Neural crest cell (in vitro differentiated cells): ENCODE measurements at regions not wholly inside any gene's neighbourhood (a gene's known extent, or its start where the extent isn't known, plus 50 kb on each side); places are given as distances from the start of the nearest gene placed in this dataset.

Source experiments
- DNase-seq: peaks from one replicate; pipeline ENCODE4 v3.0.0; 2021; ENCODE audit warnings: low read depth, mixed read lengths, low spot score
- H3K27ac Mint-ChIP-seq: one replicate; pipeline ENCODE4 v1.8.0; 2021; ENCODE audit warnings: mild to moderate bottlenecking, mixed read lengths; ENCODE audit not compliant: unreplicated experiment
- H3K27me3 Mint-ChIP-seq: 2 replicates; pipeline ENCODE4 v1.8.0; 2021; ENCODE audit warnings: low read depth, mild to moderate bottlenecking, mixed read lengths
- H3K36me3 Mint-ChIP-seq: 2 replicates; pipeline ENCODE4 v1.8.0; 2021; ENCODE audit warnings: low read depth, mild to moderate bottlenecking, mixed read lengths
- H3K4me1 Mint-ChIP-seq: 2 replicates; pipeline ENCODE4 v1.8.0; 2021; ENCODE audit warnings: mixed read lengths
- H3K4me3 Mint-ChIP-seq: one replicate; pipeline ENCODE4 v1.8.0; 2021; ENCODE audit warnings: mild to moderate bottlenecking, mixed read lengths
- H3K9me3 Mint-ChIP-seq: 2 replicates; pipeline ENCODE4 v1.8.0; 2021; ENCODE audit warnings: mixed read lengths
- CTCF ChIP-seq: fragments of 200-600 bp; sonication (generic); conservative IDR thresholded peaks from 2 replicates; pipeline ENCODE4 v1.5.0; 2021; ENCODE audit warnings: antibody characterized with exemption, mild to moderate bottlenecking

DNA sequence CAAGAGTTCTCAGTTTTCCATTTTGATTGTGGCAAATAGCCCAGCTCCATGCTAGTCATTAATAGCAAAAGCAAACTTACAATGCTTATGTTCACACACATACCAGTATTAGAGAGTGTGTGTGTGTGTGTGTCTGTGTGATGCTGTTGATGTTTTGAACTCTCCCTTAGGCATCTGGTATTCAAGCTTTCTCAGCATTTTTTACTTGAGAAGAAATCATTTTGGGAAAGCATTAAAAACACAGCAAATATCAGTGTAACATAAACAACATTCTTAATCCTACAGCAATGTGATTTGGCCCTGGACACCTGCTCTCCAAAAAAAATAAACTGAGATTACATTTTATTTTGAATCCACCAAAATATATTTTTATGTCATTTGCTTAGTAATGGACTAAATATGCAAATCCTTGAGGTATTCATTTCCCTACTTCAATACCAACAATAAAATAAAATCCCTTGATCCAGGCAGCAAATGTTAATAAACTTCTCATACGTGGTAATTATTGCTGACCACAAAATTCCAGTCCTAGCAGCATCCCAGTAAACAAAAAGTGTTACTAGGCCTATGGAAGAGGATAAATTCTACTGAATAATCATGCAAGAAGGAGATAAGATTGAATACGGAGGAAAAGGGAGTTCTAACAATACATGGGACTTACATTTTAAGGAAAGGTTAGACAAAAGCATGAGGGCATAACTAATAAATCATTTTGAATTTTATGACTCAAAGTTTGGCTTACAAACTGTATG lies 249.5 kb upstream of the CLEC14A start:
- no peak for TF ChIP-seq CTCF
- Mint-ChIP-seq H3K4me1 (peaks cover 16% of the 10 kb centered on the region), H3K9me3 (no peaks in the 10 kb centered on the region), H3K27me3 (no peaks in the 10 kb centered on the region), H3K4me3 (peak overlapping the region; percentile 23), H3K36me3 (no peaks in the 10 kb centered on the region), H3K27ac (peak overlapping the region; percentile 87)
- DNase-seq = no peak

DNA sequence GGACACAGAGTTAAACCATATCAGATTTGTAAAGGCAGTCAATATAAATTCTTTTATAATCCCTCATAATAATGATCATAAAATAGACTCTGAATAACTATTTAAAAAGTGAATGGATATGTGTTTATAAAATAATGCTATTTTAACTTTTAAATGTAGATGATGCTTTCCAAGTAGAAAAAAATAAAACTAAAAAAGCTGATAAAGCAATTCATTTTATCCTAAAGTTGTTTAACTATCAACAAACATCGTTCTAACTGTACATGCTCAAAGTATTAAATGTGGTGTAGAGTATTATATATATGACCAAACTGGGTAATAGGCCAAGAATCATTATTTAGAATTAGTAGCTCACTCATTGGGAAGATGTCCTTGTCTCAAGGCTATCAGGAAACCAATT lies 248.3 kb upstream of the CLEC14A start:
- Mint-ChIP-seq H3K36me3 (no peaks in the 10 kb centered on the region), H3K9me3 (no peaks in the 10 kb centered on the region), H3K27me3 (no peaks in the 10 kb centered on the region), H3K4me3 (no peak overlapping the region), H3K4me1 (peaks cover 16% of the 10 kb centered on the region), H3K27ac (no peak overlapping the region)
- no peak for DNase-seq
- TF ChIP-seq CTCF = no peak

GRCh38 chr14:38502239-38502638 lies 246.3 kb upstream of the CLEC14A start:
- Mint-ChIP-seq H3K27ac (no peak overlapping the region), H3K4me1 (peaks cover 16% of the 10 kb centered on the region), H3K27me3 (no peaks in the 10 kb centered on the region), H3K9me3 (no peaks in the 10 kb centered on the region), H3K4me3 (no peak overlapping the region), H3K36me3 (no peaks in the 10 kb centered on the region)
- no peak for DNase-seq
- no peak for TF ChIP-seq CTCF

- no peak overlapping the region for H3K27ac Mint-ChIP-seq
- peaks cover 3% of the 10 kb centered on the region for H3K4me1 Mint-ChIP-seq
- no peaks in the 10 kb centered on the region for H3K9me3 Mint-ChIP-seq
- DNase-seq = no peak
- no peaks in the 10 kb centered on the region for H3K27me3 Mint-ChIP-seq
- no peak overlapping the region for H3K4me3 Mint-ChIP-seq
- no peak for TF ChIP-seq CTCF
- H3K36me3 Mint-ChIP-seq = no peaks in the 10 kb centered on the region
Measured at GRCh38 chr14:38500125-38500524, 244.2 kb upstream of the CLEC14A start.

DNA sequence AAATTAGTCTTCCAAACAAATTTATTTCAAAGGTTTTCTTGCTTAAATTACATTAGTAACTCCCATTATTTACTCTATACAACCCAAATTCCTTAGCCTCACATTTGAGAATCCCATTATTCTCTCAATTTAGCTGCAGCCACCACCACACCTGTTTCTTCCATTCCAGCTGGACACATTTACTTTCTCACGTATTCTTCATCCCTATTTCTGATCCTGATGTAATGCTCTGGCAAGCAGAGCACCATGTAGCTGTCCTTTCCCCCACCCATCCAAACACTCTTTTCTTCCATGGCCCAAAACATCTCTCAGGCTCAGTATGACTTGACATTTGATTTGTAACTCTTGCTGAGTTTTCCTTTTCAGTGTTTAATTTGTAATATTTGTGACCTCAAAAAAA lies 240.2 kb upstream of the CLEC14A start:
- Mint-ChIP-seq H3K27me3 (no peaks in the 10 kb centered on the region), H3K9me3 (peaks cover 8% of the 10 kb centered on the region), H3K4me1 (no peaks in the 10 kb centered on the region), H3K36me3 (no peaks in the 10 kb centered on the region), H3K27ac (no peak overlapping the region), H3K4me3 (no peak overlapping the region)
- TF ChIP-seq CTCF = no peak
- DNase-seq = no peak
